ENCODE measurements at regions not wholly inside any gene's neighbourhood (a gene's known extent, or its start where the extent isn't known, plus 50 kb on each side); places are given as distances from the start of the nearest gene placed in this dataset.
"Not testable (repeated sequence)": the region's sequence is repeated elsewhere in the genome, so short reads cannot be mapped to it uniquely, and the experiment has no call there.

- no peak for DNase-seq (ENCODE audit: low read depth in 2 of 2)
Observed at GRCh38 chr19:30103981-30104380, 161.9 kb downstream of the URI1 start.

GRCh38 chr19:30105316-30105715 lies 163.3 kb downstream of the URI1 start:
- no peak for DNase-seq (ENCODE audit: low read depth in 2 of 2)

GRCh38 chr19:30105727-30106126 lies 163.7 kb downstream of the URI1 start:
- no peak for DNase-seq (ENCODE audit: low read depth in 2 of 2)

GRCh38 chr19:30106417-30107095 lies 164.5 kb downstream of the URI1 start:
- DNase-seq (ENCODE audit: low read depth in 2 of 2), result no peak

- DNase-seq (ENCODE audit: low read depth in 2 of 2), result no peak
Observed at GRCh38 chr19:30107251-30107650, 165.2 kb downstream of the URI1 start.

GRCh38 chr19:30109565-30109964 lies 167.5 kb downstream of the URI1 start:
- no peak for DNase-seq (ENCODE audit: low read depth in 2 of 2)

GRCh38 chr19:30111021-30111855 lies 169.2 kb downstream of the URI1 start:
- DNase-seq (ENCODE audit: low read depth in 2 of 2), result no peak

GRCh38 chr19:30112171-30112570 lies 170.1 kb downstream of the URI1 start:
- no peak for DNase-seq (ENCODE audit: low read depth in 2 of 2)

- DNase-seq (ENCODE audit: low read depth in 2 of 2), result no peak
Observed at GRCh38 chr19:30112666-30113065, 170.6 kb downstream of the URI1 start.

- no peak for DNase-seq (ENCODE audit: low read depth in 2 of 2)
Observed at GRCh38 chr19:30113186-30113585, 171.1 kb downstream of the URI1 start.

GRCh38 chr19:30114095-30114494 lies 172.1 kb downstream of the URI1 start:
- not testable (repeated sequence) for DNase-seq (ENCODE audit: low read depth in 2 of 2)

- no peak for DNase-seq (ENCODE audit: low read depth in 2 of 2)
Observed at GRCh38 chr19:30115947-30116346, 173.9 kb downstream of the URI1 start.

- DNase-seq (ENCODE audit: low read depth in 2 of 2), result no peak
Observed at GRCh38 chr19:30116530-30116929, 174.5 kb downstream of the URI1 start.

- DNase-seq (ENCODE audit: low read depth in 2 of 2), result no peak
Observed at GRCh38 chr19:30116984-30117555, 175.0 kb downstream of the URI1 start.

- DNase-seq (ENCODE audit: low read depth in 2 of 2), result no peak
Observed at GRCh38 chr19:30117636-30118145, 175.7 kb downstream of the URI1 start.

GRCh38 chr19:30118221-30118620 lies 176.2 kb downstream of the URI1 start:
- no peak for DNase-seq (ENCODE audit: low read depth in 2 of 2)

GRCh38 chr19:30118760-30119159 lies 176.7 kb downstream of the URI1 start:
- no peak for DNase-seq (ENCODE audit: low read depth in 2 of 2)

GRCh38 chr19:30119180-30119908 lies 177.3 kb downstream of the URI1 start:
- DNase-seq (ENCODE audit: low read depth in 2 of 2), result no peak

GRCh38 chr19:30120860-30121484 lies 178.9 kb downstream of the URI1 start:
- DNase-seq (ENCODE audit: low read depth in 2 of 2), result no peak

GRCh38 chr19:30122431-30122830 lies 180.4 kb downstream of the URI1 start:
- no peak for DNase-seq (ENCODE audit: low read depth in 2 of 2)

GRCh38 chr19:30123119-30123518 lies 181.1 kb downstream of the URI1 start:
- no peak for DNase-seq (ENCODE audit: low read depth in 2 of 2)

- no peak for DNase-seq (ENCODE audit: low read depth in 2 of 2)
Observed at GRCh38 chr19:30123611-30124010, 181.6 kb downstream of the URI1 start.
